ENCODE measurements at regions not wholly inside any gene's neighbourhood (a gene's known extent, or its start where the extent isn't known, plus 50 kb on each side); places are given as distances from the start of the nearest gene placed in this dataset.

- Histone ChIP-seq H3K27me3 (no peaks in the 10 kb centered on the region), H3K4me3 (no peak overlapping the region), H3K27ac (replicated peaks in 1 of 4) (no peak overlapping the region), H3K36me3 (no peaks in the 10 kb centered on the region), H3K9me3 (no peaks in the 10 kb centered on the region), H3K4me1 (no peaks in the 10 kb centered on the region)
- DNase-seq (ENCODE audit: extremely low spot score): no peak
- 91% methylated on average over 4 of the region's 4 CpGs for WGBS
- intact Hi-C loops (cut with DNase I): no loop called here
- TF ChIP-seq POLR2AphosphoS5 (IDR thresholded peaks at IDR 0.05) (no peak), EP300 (IDR thresholded peaks at IDR 0.05) (no peak), CTCF (IDR thresholded peaks at IDR 0.05) (no peak), POLR2A (IDR thresholded peaks at IDR 0.05; ENCODE audit: low read depth) (no peak)
These were observed 225.2 kb downstream of the NPR3 start for GRCh38 chr5:32936329-32936728.

- TF ChIP-seq POLR2AphosphoS5 (IDR thresholded peaks at IDR 0.05): no peak
- TF ChIP-seq POLR2A (IDR thresholded peaks at IDR 0.05; ENCODE audit: low read depth): no peak
- TF ChIP-seq CTCF (IDR thresholded peaks at IDR 0.05): peak in 1 of 3 experiments; percentile 11
- no peak for TF ChIP-seq EP300 (IDR thresholded peaks at IDR 0.05)
- H3K4me1 ChIP-seq: no peaks in the 10 kb centered on the region
- H3K9me3 ChIP-seq: no peaks in the 10 kb centered on the region
- H3K4me3 ChIP-seq: no peak overlapping the region
- no peak for DNase-seq (ENCODE audit: extremely low spot score)
- WGBS: 83% methylated on average over 6 of the region's 6 CpGs
- intact Hi-C loops (cut with DNase I): no loop called here
- no peak overlapping the region for H3K27ac ChIP-seq (replicated peaks in 1 of 4)
- H3K27me3 ChIP-seq: no peaks in the 10 kb centered on the region
- no peaks in the 10 kb centered on the region for H3K36me3 ChIP-seq
These were observed 231.3 kb downstream of the NPR3 start for GRCh38 chr5:32942225-32942989.

GRCh38 chr5:32949286-32949970 lies 238.3 kb downstream of the NPR3 start:
- 73% methylated on average over 6 of the region's 6 CpGs for WGBS
- no peaks in the 10 kb centered on the region for H3K4me1 ChIP-seq
- intact Hi-C loops (cut with DNase I): no loop called here
- TF ChIP-seq POLR2A (IDR thresholded peaks at IDR 0.05; ENCODE audit: low read depth): no peak
- no peak for TF ChIP-seq CTCF (IDR thresholded peaks at IDR 0.05)
- no peak for TF ChIP-seq POLR2AphosphoS5 (IDR thresholded peaks at IDR 0.05)
- no peak for TF ChIP-seq EP300 (IDR thresholded peaks at IDR 0.05)
- no peaks in the 10 kb centered on the region for H3K27me3 ChIP-seq
- H3K4me3 ChIP-seq: no peak overlapping the region
- H3K9me3 ChIP-seq: no peaks in the 10 kb centered on the region
- DNase-seq (ENCODE audit: extremely low spot score): no peak
- H3K36me3 ChIP-seq: no peaks in the 10 kb centered on the region
- H3K27ac ChIP-seq (replicated peaks in 1 of 4): no peak overlapping the region

- Histone ChIP-seq H3K27me3 (no peaks in the 10 kb centered on the region), H3K4me1 (no peaks in the 10 kb centered on the region), H3K4me3 (no peak overlapping the region), H3K27ac (replicated peaks in 1 of 4) (no peak overlapping the region), H3K9me3 (no peaks in the 10 kb centered on the region), H3K36me3 (no peaks in the 10 kb centered on the region)
- DNase-seq (ENCODE audit: extremely low spot score): no peak
- intact Hi-C loops (cut with DNase I): no loop called here
- TF ChIP-seq POLR2A (IDR thresholded peaks at IDR 0.05; ENCODE audit: low read depth) (no peak), EP300 (IDR thresholded peaks at IDR 0.05) (no peak), CTCF (IDR thresholded peaks at IDR 0.05) (no peak), POLR2AphosphoS5 (IDR thresholded peaks at IDR 0.05) (no peak)
These were observed 239.9 kb downstream of the NPR3 start for GRCh38 chr5:32951003-32951402.

Data from esophagus muscularis mucosa (tissue), 4 donors.